Stomach (tissue), 4 donors: ENCODE measurements at regions not wholly inside any gene's neighbourhood (a gene's known extent, or its start where the extent isn't known, plus 50 kb on each side); places are given as distances from the start of the nearest gene placed in this dataset.

Experiments used
- EP300 ChIP-seq: sonication (generic); formaldehyde crosslinking; IDR thresholded peaks from one replicate; pipeline ENCODE4 v1.6.1; 2017; ENCODE audit warnings: antibody characterized with exemption
- TF ChIP-seq, protein P1 (sequence below), 7 experiments: fragments of 450-650 bp in 4 of 7; fragments of 200-600 bp in 3 of 7; sonication (generic) in 3 of 7; IDR thresholded peaks; one replicate each; pipeline ENCODE4 v1.5.1; 2016 to 2019; ENCODE audit warnings: antibody characterized with exemption in 7 of 7, control low read depth in 2 of 7, mild to moderate bottlenecking in 1 of 7

DNA sequence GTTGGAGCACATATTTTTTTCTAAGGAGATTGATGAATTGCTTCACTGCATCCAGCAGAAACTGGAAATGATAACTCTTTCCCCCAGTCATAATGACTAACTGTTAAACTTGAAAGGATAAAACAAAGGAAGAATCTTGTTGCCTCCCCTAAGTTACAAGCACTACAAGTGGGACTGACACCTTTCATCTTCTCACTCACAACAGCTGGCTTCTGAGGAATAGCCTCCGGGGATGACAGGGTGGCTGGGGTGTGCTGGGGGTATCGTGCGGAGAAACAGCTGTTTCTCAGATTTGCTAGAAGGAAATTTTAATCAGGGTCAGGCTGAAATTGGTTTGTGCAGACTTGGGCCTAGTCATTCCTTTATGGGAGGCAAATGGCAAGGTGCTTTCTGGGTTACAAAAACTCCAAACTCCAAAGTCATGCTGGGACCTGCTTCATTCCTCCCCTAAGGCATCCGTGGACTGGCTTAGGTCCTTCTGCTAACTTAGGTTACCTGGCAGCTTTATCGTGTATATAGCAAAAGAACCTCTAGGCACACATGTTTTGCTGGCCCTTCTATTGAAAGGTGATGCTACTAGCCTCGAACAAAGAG, 557.2 kb downstream of the TOX3 start:
- TF ChIP-seq, protein P1, sequence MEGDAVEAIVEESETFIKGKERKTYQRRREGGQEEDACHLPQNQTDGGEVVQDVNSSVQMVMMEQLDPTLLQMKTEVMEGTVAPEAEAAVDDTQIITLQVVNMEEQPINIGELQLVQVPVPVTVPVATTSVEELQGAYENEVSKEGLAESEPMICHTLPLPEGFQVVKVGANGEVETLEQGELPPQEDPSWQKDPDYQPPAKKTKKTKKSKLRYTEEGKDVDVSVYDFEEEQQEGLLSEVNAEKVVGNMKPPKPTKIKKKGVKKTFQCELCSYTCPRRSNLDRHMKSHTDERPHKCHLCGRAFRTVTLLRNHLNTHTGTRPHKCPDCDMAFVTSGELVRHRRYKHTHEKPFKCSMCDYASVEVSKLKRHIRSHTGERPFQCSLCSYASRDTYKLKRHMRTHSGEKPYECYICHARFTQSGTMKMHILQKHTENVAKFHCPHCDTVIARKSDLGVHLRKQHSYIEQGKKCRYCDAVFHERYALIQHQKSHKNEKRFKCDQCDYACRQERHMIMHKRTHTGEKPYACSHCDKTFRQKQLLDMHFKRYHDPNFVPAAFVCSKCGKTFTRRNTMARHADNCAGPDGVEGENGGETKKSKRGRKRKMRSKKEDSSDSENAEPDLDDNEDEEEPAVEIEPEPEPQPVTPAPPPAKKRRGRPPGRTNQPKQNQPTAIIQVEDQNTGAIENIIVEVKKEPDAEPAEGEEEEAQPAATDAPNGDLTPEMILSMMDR (IDR thresholded peaks at IDR 0.05): no peak
- no peak for TF ChIP-seq EP300
